GM12878 (cell line): ENCODE measurements at regions not wholly inside any gene's neighbourhood (a gene's known extent, or its start where the extent isn't known, plus 50 kb on each side); places are given as distances from the start of the nearest gene placed in this dataset.

Experiments used
- ATAC-seq: fragments of 200-7000 bp; cut with Tn5 transposase; 3 replicates; pipeline ENCODE4 v1.9.1; 2020; ENCODE audit warnings: mild to moderate bottlenecking, moderate library complexity
- BruUV-seq: library from RNA; stranded (reverse); fragments of 400-500 nt; replicated peaks from 2 replicates; lab custom pipeline; 2021; lab: Mats Ljungman, UMichigan
- CTCF ChIA-PET: fragments of 300-600 bp; sonication (Branson Sonifier 250); formaldehyde crosslinking; extraction: SDS; loops from one replicate; lab custom pipeline; 2021; ENCODE audit warnings: inconsistent platforms; lab: Yijun Ruan, JAX
- POLR2A ChIA-PET: fragments of 350-600 bp; formaldehyde crosslinking; extraction: SDS; loops from one replicate; lab custom pipeline; 2021; ENCODE audit warnings: inconsistent platforms; lab: Charles Lee
- RAD21 ChIA-PET: fragments of 300-600 bp; sonication (Branson Sonifier 250); formaldehyde crosslinking; loops from one replicate; lab custom pipeline; 2023; ENCODE audit warnings: antibody characterized with exemption; ENCODE audit not compliant: unreplicated experiment; lab: Charles Lee
- SMC1A ChIA-PET: fragments of 300-600 bp; sonication (Branson Sonifier 250); formaldehyde crosslinking; loops from one replicate; lab custom pipeline; 2023; ENCODE audit not compliant: unreplicated experiment, uncharacterized antibody; lab: Charles Lee
- DNase-seq: peaks from one replicate; pipeline ENCODE4 v3.0.0-alpha.2; 2011; ENCODE audit warnings: low read depth, low spot score
- FAIRE-seq: peaks from 3 replicates; lab custom pipeline; 2011; peaks lifted over from hg19 to GRCh38; lab: Jason Lieb, UNC
- H2AFZ ChIP-seq: 2 replicates; pipeline ENCODE4 v1.6.0; 2011; ENCODE audit warnings: low read depth, low read length, control low read depth; ENCODE audit not compliant: control insufficient read depth
- H3K27ac ChIP-seq: 2 replicates; pipeline ENCODE4 v1.5.1; 2011; ENCODE audit warnings: control low read depth; ENCODE audit not compliant: control insufficient read depth, insufficient read depth
- H3K27me3 ChIP-seq, 2 experiments: replicated peaks in 1 of 2; 2 replicates each; pipeline versions ENCODE4 v1.6.0 to v1.6.1; 2011; ENCODE audit warnings: low read length in 1 of 2; ENCODE audit not compliant: control insufficient read depth in 2 of 2, insufficient read depth in 2 of 2
- H3K36me3 ChIP-seq, 2 experiments: 2 replicates each; pipeline ENCODE4 v1.5.1; 2011; ENCODE audit warnings: low read length in 1 of 2; ENCODE audit not compliant: control insufficient read depth in 2 of 2, insufficient read depth in 2 of 2
- H3K4me1 ChIP-seq: 2 replicates; pipeline ENCODE4 v1.6.1; 2011; ENCODE audit warnings: mild to moderate bottlenecking, low read length, moderate library complexity, mixed read lengths; ENCODE audit not compliant: control insufficient read depth, insufficient read depth
- H3K4me2 ChIP-seq: 2 replicates; pipeline ENCODE4 v1.6.0; 2011; ENCODE audit warnings: control low read depth; ENCODE audit not compliant: control insufficient read depth, insufficient read depth
- H3K4me3 ChIP-seq: fragments of 200-600 bp; sonication (generic); 2 replicates; pipeline ENCODE4 v1.5.1; 2016
- H3K79me2 ChIP-seq: 2 replicates; pipeline ENCODE4 v1.6.0; 2011; ENCODE audit warnings: low read length; ENCODE audit not compliant: control insufficient read depth, insufficient read depth
- H3K9ac ChIP-seq: 2 replicates; pipeline ENCODE4 v1.8.0; 2011; ENCODE audit warnings: low read length, control low read depth, mixed read lengths; ENCODE audit not compliant: control insufficient read depth, insufficient read depth
- H3K9me3 ChIP-seq: replicated peaks from 3 replicates; pipeline ENCODE4 v1.5.1; 2011; ENCODE audit warnings: mild to moderate bottlenecking, low read length; ENCODE audit not compliant: control insufficient read depth, insufficient read depth
- H4K20me1 ChIP-seq: 2 replicates; pipeline ENCODE4 v1.6.0; 2011; ENCODE audit not compliant: control insufficient read depth, insufficient read depth
- CBFB ChIP-seq: IDR thresholded peaks from 2 replicates; pipeline ENCODE4 v1.6.1; 2016; ENCODE audit warnings: antibody characterized with exemption, low read depth
- CREM ChIP-seq: IDR thresholded peaks from 2 replicates; pipeline ENCODE4 v1.6.1; 2014; ENCODE audit warnings: antibody characterized with exemption, low read depth
- EGR1 ChIP-seq, 2 experiments: IDR thresholded peaks; 1 replicate in 1 of 2; 2 replicates in 1 of 2; pipeline ENCODE4 v1.6.1; 2011 to 2012; ENCODE audit warnings: low read depth in 2 of 2, low read length in 2 of 2, borderline replicate concordance in 1 of 2, mild to moderate bottlenecking in 1 of 2, moderate library complexity in 1 of 2
- ESRRA ChIP-seq: IDR thresholded peaks from 2 replicates; pipeline ENCODE4 v1.6.1; 2012; ENCODE audit warnings: mild to moderate bottlenecking, low read length, improper control_type of control experiment
- JUNB ChIP-seq: IDR thresholded peaks from 2 replicates; pipeline ENCODE4 v1.6.1; 2016; ENCODE audit warnings: antibody characterized with exemption, mild to moderate bottlenecking
- JUND ChIP-seq: IDR thresholded peaks from 2 replicates; pipeline ENCODE4 v1.6.1; 2012; ENCODE audit warnings: low read depth, mild to moderate bottlenecking, low read length, improper control_type of control experiment, moderate library complexity
- KAT2A ChIP-seq: conservative IDR thresholded peaks from 2 replicates; pipeline ENCODE4 v1.6.1; 2011; ENCODE audit warnings: low read depth, low read length; ENCODE audit not compliant: control insufficient read depth
- NFYA ChIP-seq: IDR thresholded peaks from 2 replicates; pipeline ENCODE4 v1.6.1; 2011; ENCODE audit warnings: low read depth, mild to moderate bottlenecking, low read length, improper control_type of control experiment, borderline replicate concordance
- POLR2AphosphoS2 ChIP-seq: IDR thresholded peaks from 2 replicates; pipeline ENCODE4 v1.6.1; 2011; ENCODE audit warnings: low read depth, mild to moderate bottlenecking, low read length, improper control_type of control experiment, moderate library complexity
- TBL1XR1 ChIP-seq: IDR thresholded peaks from 2 replicates; pipeline ENCODE4 v1.6.1; 2012; ENCODE audit warnings: low read depth, low read length, improper control_type of control experiment
- YY1 ChIP-seq: IDR thresholded peaks from 2 replicates; pipeline ENCODE4 v1.6.1; 2011; ENCODE audit warnings: low read depth, mild to moderate bottlenecking, low read length
- WGBS: methylation state at CpG from one replicate; pipeline ENCODE4 v1.1.6; 2016; ENCODE audit warnings: low lambda C conversion rate; ENCODE audit not compliant: insufficient replicate concordance, insufficient coverage; ENCODE audit errors: missing lambda C conversion rate; 5-methylcytosine and 5-hydroxymethylcytosine counted together
- in situ Hi-C: fragments of 300-500 bp; cut with MboI; formaldehyde crosslinking; loops from 9 replicates; pipeline ENCODE4 v1.14.3; 2018; ENCODE audit warnings: mixed read lengths
- intact Hi-C: fragments of 100-400 bp; cut with micrococcal nuclease; formaldehyde crosslinking; loops from one replicate; pipeline ENCODE4 v1.14.2; 2022; ENCODE audit not compliant: unreplicated experiment
- TF ChIP-seq, protein P1 (sequence below): IDR thresholded peaks from 2 replicates; pipeline ENCODE4 v1.6.1; 2011; ENCODE audit warnings: low read depth, low read length, improper control_type of control experiment, borderline replicate concordance
- TF ChIP-seq, protein P2 (sequence below): fragments of 450-650 bp; IDR thresholded peaks from 2 replicates; pipeline ENCODE4 v1.6.1; 2017; ENCODE audit warnings: antibody characterized with exemption, mild to moderate bottlenecking, moderate library complexity

DNA sequence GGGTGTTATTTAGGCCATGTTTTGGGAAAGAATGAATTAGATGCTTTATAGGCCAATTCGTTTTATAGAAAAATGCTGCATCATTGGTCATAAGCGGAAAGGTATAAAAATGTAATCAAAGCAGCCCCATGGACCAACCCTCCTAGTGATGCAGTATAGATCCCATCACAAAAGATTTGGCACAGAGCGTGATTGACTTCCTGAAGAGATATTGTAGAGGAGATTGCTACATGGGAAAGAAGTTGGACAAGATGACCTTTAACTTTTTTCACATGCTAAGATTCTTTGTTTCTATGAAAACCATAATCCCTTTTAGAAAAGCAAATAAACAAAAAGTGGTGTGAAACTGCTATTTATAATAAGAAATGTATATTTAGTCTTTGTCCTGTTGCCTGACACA lies 136.5 kb upstream of the FNDC3A start:
- Histone ChIP-seq H3K4me3 (no peak overlapping the region), H2AFZ (no peak overlapping the region), H3K4me1 (no peaks in the 10 kb centered on the region), H3K36me3 (no peaks in the 10 kb centered on the region), H3K9ac (no peak overlapping the region), H3K79me2 (no peaks in the 10 kb centered on the region), H3K27me3 (peaks cover 0 to 3% of the 10 kb centered on the region in 2 experiments; a peak in 1 of 4 replicates), H3K9me3 (no peaks in the 10 kb centered on the region), H3K27ac (no peak overlapping the region), H4K20me1 (no peaks in the 10 kb centered on the region), H3K4me2 (no peak overlapping the region)
- FAIRE-seq (no peak), ATAC-seq (no peak), DNase-seq (no peak)
- SMC1A ChIA-PET, result no interaction called here
- TF ChIP-seq JUND (no peak), NFYA (no peak), CBFB (no peak), TBL1XR1 (no peak)
- TF ChIP-seq, protein P1, sequence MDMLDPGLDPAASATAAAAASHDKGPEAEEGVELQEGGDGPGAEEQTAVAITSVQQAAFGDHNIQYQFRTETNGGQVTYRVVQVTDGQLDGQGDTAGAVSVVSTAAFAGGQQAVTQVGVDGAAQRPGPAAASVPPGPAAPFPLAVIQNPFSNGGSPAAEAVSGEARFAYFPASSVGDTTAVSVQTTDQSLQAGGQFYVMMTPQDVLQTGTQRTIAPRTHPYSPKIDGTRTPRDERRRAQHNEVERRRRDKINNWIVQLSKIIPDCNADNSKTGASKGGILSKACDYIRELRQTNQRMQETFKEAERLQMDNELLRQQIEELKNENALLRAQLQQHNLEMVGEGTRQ, result no peak
- CTCF ChIA-PET, result no interaction called here
- BruUV-seq, result no TSS peak
- in situ Hi-C loops (no loop called here), intact Hi-C loops (no loop called here)
- RAD21 ChIA-PET, result no interaction called here
- POLR2A ChIA-PET, result no interaction called here
- WGBS, result 62% methylated on average over 3 of the region's 3 CpGs

DNA sequence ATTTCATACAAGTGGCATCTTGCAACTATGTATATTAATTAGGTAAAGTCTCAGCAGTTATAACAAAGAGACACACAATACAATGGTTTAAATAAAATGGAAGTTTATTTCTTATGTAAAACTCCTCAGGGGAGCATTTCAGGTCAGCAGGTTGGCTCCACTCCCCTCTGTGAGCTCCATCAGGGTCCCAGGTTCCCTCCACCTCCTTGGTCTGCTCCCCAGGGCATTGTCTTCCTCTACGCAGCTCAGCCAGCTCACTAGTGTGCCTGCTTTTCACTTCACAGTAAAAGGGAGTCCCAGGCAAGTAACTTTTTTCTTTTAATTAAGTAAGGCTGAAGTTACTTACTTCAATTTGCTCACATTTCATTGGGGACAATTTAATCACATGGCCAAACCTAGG lies 135.3 kb upstream of the FNDC3A start:
- in situ Hi-C loops, result no loop called here
- intact Hi-C loops, result no loop called here
- H3K4me3 ChIP-seq, result no peak overlapping the region
- no peak for TF ChIP-seq EGR1 (IDR thresholded peaks at IDR 0.05; ENCODE audit: borderline replicate concordance in 1 of 2, low read depth in 2 of 2, low read length in 2 of 2)
- TF ChIP-seq, protein P2, sequence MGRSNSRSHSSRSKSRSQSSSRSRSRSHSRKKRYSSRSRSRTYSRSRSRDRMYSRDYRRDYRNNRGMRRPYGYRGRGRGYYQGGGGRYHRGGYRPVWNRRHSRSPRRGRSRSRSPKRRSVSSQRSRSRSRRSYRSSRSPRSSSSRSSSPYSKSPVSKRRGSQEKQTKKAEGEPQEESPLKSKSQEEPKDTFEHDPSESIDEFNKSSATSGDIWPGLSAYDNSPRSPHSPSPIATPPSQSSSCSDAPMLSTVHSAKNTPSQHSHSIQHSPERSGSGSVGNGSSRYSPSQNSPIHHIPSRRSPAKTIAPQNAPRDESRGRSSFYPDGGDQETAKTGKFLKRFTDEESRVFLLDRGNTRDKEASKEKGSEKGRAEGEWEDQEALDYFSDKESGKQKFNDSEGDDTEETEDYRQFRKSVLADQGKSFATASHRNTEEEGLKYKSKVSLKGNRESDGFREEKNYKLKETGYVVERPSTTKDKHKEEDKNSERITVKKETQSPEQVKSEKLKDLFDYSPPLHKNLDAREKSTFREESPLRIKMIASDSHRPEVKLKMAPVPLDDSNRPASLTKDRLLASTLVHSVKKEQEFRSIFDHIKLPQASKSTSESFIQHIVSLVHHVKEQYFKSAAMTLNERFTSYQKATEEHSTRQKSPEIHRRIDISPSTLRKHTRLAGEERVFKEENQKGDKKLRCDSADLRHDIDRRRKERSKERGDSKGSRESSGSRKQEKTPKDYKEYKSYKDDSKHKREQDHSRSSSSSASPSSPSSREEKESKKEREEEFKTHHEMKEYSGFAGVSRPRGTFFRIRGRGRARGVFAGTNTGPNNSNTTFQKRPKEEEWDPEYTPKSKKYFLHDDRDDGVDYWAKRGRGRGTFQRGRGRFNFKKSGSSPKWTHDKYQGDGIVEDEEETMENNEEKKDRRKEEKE, result no peak
- no peak for TF ChIP-seq JUNB
- TF ChIP-seq YY1, result no peak
- TF ChIP-seq KAT2A, result no peak
- no peak for TF ChIP-seq POLR2AphosphoS2
- no peak for TF ChIP-seq ESRRA
- no peak for TF ChIP-seq CREM

More for the DNA sequence above, 135.3 kb upstream of the FNDC3A start:
- Histone ChIP-seq H3K4me1 (no peaks in the 10 kb centered on the region), H3K79me2 (no peaks in the 10 kb centered on the region), H3K9me3 (no peaks in the 10 kb centered on the region), H3K36me3 (no peaks in the 10 kb centered on the region), H2AFZ (no peak overlapping the region), H3K9ac (no peak overlapping the region), H4K20me1 (no peaks in the 10 kb centered on the region), H3K27me3 (peaks cover 0 to 3% of the 10 kb centered on the region in 2 experiments; a peak in 1 of 4 replicates), H3K27ac (no peak overlapping the region), H3K4me2 (no peak overlapping the region)
- ChIA-PET SMC1A (interaction anchor here (1.9 kb wide), 1 partner anchor 12 kb away, joined by 4 read pairs; no protein-coding TSS in a partner anchor), CTCF (no interaction called here), RAD21 (no interaction called here), POLR2A (no interaction called here)
- no TSS peak for BruUV-seq
- 0% methylated on average over 1 of the region's 1 CpG for WGBS
- no peak for ATAC-seq
- DNase-seq, result no peak
- no peak for FAIRE-seq
